SH-SY5Y (cell line): ENCODE measurements at regions not wholly inside any gene's neighbourhood (a gene's known extent, or its start where the extent isn't known, plus 50 kb on each side); places are given as distances from the start of the nearest gene placed in this dataset.

ENCODE experiments used
- GATA2 ChIP-seq: IDR thresholded peaks from 2 replicates; pipeline ENCODE4 v1.6.1; 2011; ENCODE audit warnings: mild to moderate bottlenecking, low read depth, low read length
- GATA3 ChIP-seq: IDR thresholded peaks from 2 replicates; pipeline ENCODE4 v1.6.1; 2011; ENCODE audit warnings: low read depth, mild to moderate bottlenecking, low read length, moderate library complexity

DNA sequence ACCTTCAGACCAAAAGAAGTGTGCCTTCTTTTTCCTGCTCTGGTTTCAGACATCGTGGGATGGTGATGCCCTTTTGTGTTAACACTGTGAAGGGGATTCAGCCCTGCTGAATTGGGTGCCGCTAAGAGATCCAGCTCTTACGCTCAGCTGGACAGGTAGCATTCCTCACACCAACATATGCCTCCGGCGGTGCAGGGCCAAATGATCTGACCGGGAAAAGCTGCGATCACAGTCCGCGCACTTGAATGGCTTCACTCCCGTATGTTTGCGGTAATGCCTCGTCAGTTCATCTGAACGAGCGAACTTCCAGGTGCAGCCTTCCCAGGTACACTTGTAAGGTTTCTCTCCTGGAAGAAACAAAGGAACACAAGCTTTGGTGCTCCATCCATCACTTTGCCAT lies 438.9 kb downstream of the KLF12 start:
- TF ChIP-seq GATA2 (no peak), GATA3 (no peak)
